Retinal pigment epithelial cell (primary cell): ENCODE measurements at regions not wholly inside any gene's neighbourhood (a gene's known extent, or its start where the extent isn't known, plus 50 kb on each side); places are given as distances from the start of the nearest gene placed in this dataset.
A peak's percentile ranks its signal among the peaks of the same experiment; 100 is the strongest.

Experiments used
- DNase-seq: peaks from one replicate; pipeline ENCODE4 v3.0.0-alpha.2; 2010; ENCODE audit warnings: low read depth
- H3K4me3 ChIP-seq: 2 replicates; pipeline ENCODE4 v1.5.1; 2011; ENCODE audit warnings: mild to moderate bottlenecking, low read length, control low read depth, moderate library complexity
- CTCF ChIP-seq: conservative IDR thresholded peaks from 2 replicates; pipeline ENCODE4 v1.5.1; 2011; ENCODE audit warnings: low read depth, low read length, control low read depth, inconsistent platforms

GRCh38 chr6:8739454-8739853 is 304.1 kb upstream of the SLC35B3 start:
- no peak for TF ChIP-seq CTCF
- DNase-seq: no peak
- H3K4me3 ChIP-seq: no peak overlapping the region

GRCh38 chr6:8738951-8739350 is 303.6 kb upstream of the SLC35B3 start:
- TF ChIP-seq CTCF: no peak
- no peak for DNase-seq

GRCh38 chr6:8736156-8736895 is 301.0 kb upstream of the SLC35B3 start:
- TF ChIP-seq CTCF: no peak
- H3K4me3 ChIP-seq: no peak overlapping the region
- DNase-seq: peak; percentile 19

More at GRCh38 chr6:8738951-8739350, 303.6 kb upstream of the SLC35B3 start:
- no peak overlapping the region for H3K4me3 ChIP-seq

- DNase-seq: no peak
- H3K4me3 ChIP-seq: no peak overlapping the region
- no peak for TF ChIP-seq CTCF
Measured at GRCh38 chr6:8733879-8734278, 298.5 kb upstream of the SLC35B3 start.

- no peak overlapping the region for H3K4me3 ChIP-seq
- TF ChIP-seq CTCF: no peak
- no peak for DNase-seq
Measured at GRCh38 chr6:8731874-8732273, 296.5 kb upstream of the SLC35B3 start.

GRCh38 chr6:8710668-8711431 is 275.5 kb upstream of the SLC35B3 start:
- no peak for DNase-seq
- H3K4me3 ChIP-seq: no peak overlapping the region
- no peak for TF ChIP-seq CTCF
